ENCODE measurements at regions not wholly inside any gene's neighbourhood (a gene's known extent, or its start where the extent isn't known, plus 50 kb on each side); places are given as distances from the start of the nearest gene placed in this dataset.

DNA sequence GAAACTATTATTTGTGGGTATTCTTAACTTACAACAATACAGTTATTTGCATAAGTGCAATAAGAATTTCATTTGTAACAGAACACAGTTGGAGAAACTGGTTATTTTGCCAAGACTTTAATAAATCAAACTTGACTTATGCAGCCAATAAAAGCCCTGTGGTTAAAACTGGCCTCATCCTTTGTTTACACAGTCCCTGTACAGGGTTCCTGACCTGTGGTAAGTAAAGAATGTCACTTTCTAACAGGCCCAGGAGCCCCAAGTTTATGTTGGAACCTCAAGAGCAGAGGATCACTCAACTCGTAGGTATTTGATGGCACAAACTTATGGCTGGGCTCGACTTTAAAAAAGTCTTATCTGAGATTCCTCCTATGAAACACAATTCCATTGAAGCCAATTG, 88.6 kb upstream of the PTCHD1 start:
- ATAC-seq (ENCODE audit: low read depth) (no peak), DNase-seq (no peak)
- CTCF ChIA-PET: no interaction called here
- Mint-ChIP-seq H3K4me1 (no peaks in the 10 kb centered on the region), H3K27me3 (no peaks in the 10 kb centered on the region), H3K4me3 (no peak overlapping the region), H3K27ac (no peak overlapping the region), H3K9me3 (ENCODE audit: insufficient read depth) (no peaks in the 10 kb centered on the region)
- Histone ChIP-seq H3K9me3 (ENCODE audit: control extremely low read depth in 1 of 3, control insufficient read depth in 2 of 3, insufficient read depth in 1 of 3, low read length in 2 of 3) (no peaks in the 10 kb centered on the region), H3K4me3 (ENCODE audit: control extremely low read depth in 1 of 5, extremely low read depth in 1 of 5, insufficient read depth in 1 of 5, low read depth in 2 of 5, low read length in 4 of 5) (no peak overlapping the region), H4K20me1 (ENCODE audit: control insufficient read depth, insufficient read depth, low read length, poor library complexity, severe bottlenecking) (no peaks in the 10 kb centered on the region), H3K27ac (ENCODE audit: low read length in 2 of 2) (no peak overlapping the region), H3K9ac (ENCODE audit: low read length) (no peak overlapping the region), H3K36me3 (replicated peaks in 1 of 2; ENCODE audit: control extremely low read depth in 1 of 2, control insufficient read depth in 1 of 2, extremely low read depth in 1 of 2, insufficient read depth in 2 of 2, low read length in 1 of 2) (no peaks in the 10 kb centered on the region), H2AFZ (ENCODE audit: insufficient read depth, low read depth, low read length, poor library complexity, severe bottlenecking) (no peak overlapping the region), H3K79me2 (ENCODE audit: control insufficient read depth, insufficient read depth, low read length) (no peaks in the 10 kb centered on the region), H3K4me2 (replicated peaks; ENCODE audit: low read depth, low read length, poor library complexity, severe bottlenecking) (no peak overlapping the region), H3K4me1 (ENCODE audit: control insufficient read depth in 2 of 2, insufficient read depth in 2 of 2, low read length in 2 of 2) (no peaks in the 10 kb centered on the region), H3K27me3 (replicated peaks in 1 of 4; ENCODE audit: control extremely low read depth in 1 of 4, control insufficient read depth in 3 of 4, insufficient read depth in 4 of 4, low read length in 3 of 4) (no peaks in the 10 kb centered on the region)
- no peak for TF ChIP-seq EZH2 (IDR thresholded peaks at IDR 0.05; ENCODE audit: borderline replicate concordance, insufficient read depth, low read depth, low read length, poor library complexity, severe bottlenecking)
- TF ChIP-seq, protein P1, sequence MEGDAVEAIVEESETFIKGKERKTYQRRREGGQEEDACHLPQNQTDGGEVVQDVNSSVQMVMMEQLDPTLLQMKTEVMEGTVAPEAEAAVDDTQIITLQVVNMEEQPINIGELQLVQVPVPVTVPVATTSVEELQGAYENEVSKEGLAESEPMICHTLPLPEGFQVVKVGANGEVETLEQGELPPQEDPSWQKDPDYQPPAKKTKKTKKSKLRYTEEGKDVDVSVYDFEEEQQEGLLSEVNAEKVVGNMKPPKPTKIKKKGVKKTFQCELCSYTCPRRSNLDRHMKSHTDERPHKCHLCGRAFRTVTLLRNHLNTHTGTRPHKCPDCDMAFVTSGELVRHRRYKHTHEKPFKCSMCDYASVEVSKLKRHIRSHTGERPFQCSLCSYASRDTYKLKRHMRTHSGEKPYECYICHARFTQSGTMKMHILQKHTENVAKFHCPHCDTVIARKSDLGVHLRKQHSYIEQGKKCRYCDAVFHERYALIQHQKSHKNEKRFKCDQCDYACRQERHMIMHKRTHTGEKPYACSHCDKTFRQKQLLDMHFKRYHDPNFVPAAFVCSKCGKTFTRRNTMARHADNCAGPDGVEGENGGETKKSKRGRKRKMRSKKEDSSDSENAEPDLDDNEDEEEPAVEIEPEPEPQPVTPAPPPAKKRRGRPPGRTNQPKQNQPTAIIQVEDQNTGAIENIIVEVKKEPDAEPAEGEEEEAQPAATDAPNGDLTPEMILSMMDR (IDR thresholded peaks at IDR 0.05): no peak
- POLR2A ChIA-PET: no interaction called here
- intact Hi-C loops (cut with micrococcal nuclease): no loop called here
- whole genome bisulfite sequencing (ENCODE audit: insufficient coverage): no CpG with 5 or more reads among the region's 2 CpGs

DNA sequence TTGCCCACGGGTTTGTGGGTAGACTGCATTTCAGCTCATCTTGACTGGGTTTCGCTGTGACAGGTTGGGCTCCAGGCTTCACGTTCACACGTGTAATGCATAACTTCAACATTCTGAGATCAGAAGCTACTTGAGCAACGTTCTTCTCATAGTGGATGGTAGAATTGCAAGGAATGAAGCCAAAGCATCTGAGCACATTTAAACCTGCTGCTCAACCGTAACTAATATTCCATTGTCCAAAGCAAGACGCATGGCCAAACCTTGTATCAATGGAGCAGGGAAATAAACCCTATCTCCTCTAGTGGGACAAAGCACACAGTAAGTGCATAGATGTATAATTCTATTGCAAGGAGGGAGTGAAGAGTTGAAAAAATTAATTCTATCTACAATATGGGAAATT, 86.5 kb upstream of the PTCHD1 start:
- ChIA-PET CTCF (no interaction called here), POLR2A (no interaction called here)
- H3K27ac ChIP-seq (ENCODE audit: low read length in 2 of 2): no peak overlapping the region
- no peaks in the 10 kb centered on the region for H3K9me3 ChIP-seq (ENCODE audit: control extremely low read depth in 1 of 3, control insufficient read depth in 2 of 3, insufficient read depth in 1 of 3, low read length in 2 of 3)
- H3K4me2 ChIP-seq (replicated peaks; ENCODE audit: low read depth, low read length, poor library complexity, severe bottlenecking): no peak overlapping the region
- WGBS (ENCODE audit: insufficient coverage): no CpG with 5 or more reads among the region's 7 CpGs
- TF ChIP-seq, protein P1 (IDR thresholded peaks at IDR 0.05): no peak
- TF ChIP-seq EZH2 (IDR thresholded peaks at IDR 0.05; ENCODE audit: borderline replicate concordance, insufficient read depth, low read depth, low read length, poor library complexity, severe bottlenecking): no peak
- Mint-ChIP-seq H3K27ac (no peak overlapping the region), H3K9me3 (ENCODE audit: insufficient read depth) (peaks cover 3% of the 10 kb centered on the region), H3K4me1 (no peaks in the 10 kb centered on the region), H3K27me3 (no peaks in the 10 kb centered on the region), H3K4me3 (no peak overlapping the region)
- no peaks in the 10 kb centered on the region for H3K36me3 ChIP-seq (replicated peaks in 1 of 2; ENCODE audit: control extremely low read depth in 1 of 2, control insufficient read depth in 1 of 2, extremely low read depth in 1 of 2, insufficient read depth in 2 of 2, low read length in 1 of 2)
- H3K27me3 ChIP-seq (replicated peaks in 1 of 4; ENCODE audit: control extremely low read depth in 1 of 4, control insufficient read depth in 3 of 4, insufficient read depth in 4 of 4, low read length in 3 of 4): no peaks in the 10 kb centered on the region
- no peaks in the 10 kb centered on the region for H4K20me1 ChIP-seq (ENCODE audit: control insufficient read depth, insufficient read depth, low read length, poor library complexity, severe bottlenecking)
- no peak overlapping the region for H3K9ac ChIP-seq (ENCODE audit: low read length)
- H3K4me3 ChIP-seq (ENCODE audit: control extremely low read depth in 1 of 5, extremely low read depth in 1 of 5, insufficient read depth in 1 of 5, low read depth in 2 of 5, low read length in 4 of 5): no peak overlapping the region
- intact Hi-C loops (cut with micrococcal nuclease): no loop called here
- H2AFZ ChIP-seq (ENCODE audit: insufficient read depth, low read depth, low read length, poor library complexity, severe bottlenecking): no peak overlapping the region
- no peaks in the 10 kb centered on the region for H3K4me1 ChIP-seq (ENCODE audit: control insufficient read depth in 2 of 2, insufficient read depth in 2 of 2, low read length in 2 of 2)
- DNase-seq (no peak), ATAC-seq (ENCODE audit: low read depth) (no peak)
- H3K79me2 ChIP-seq (ENCODE audit: control insufficient read depth, insufficient read depth, low read length): no peaks in the 10 kb centered on the region

Data from B cell (primary cell).